Liver (tissue), 8 donors: ENCODE measurements at regions not wholly inside any gene's neighbourhood (a gene's known extent, or its start where the extent isn't known, plus 50 kb on each side); places are given as distances from the start of the nearest gene placed in this dataset.

Source experiments
- DNase-seq: peaks from one replicate; pipeline ENCODE4 v3.0.0-alpha.2; 2017; ENCODE audit warnings: low spot score
- H3K27ac ChIP-seq, 2 donors: one replicate each; pipeline ENCODE4 v1.7.0; 2013; ENCODE audit warnings: inconsistent platforms in 2 of 2, low read length in 2 of 2, control low read depth in 1 of 2, low read depth in 1 of 2, mild to moderate bottlenecking in 1 of 2
- H3K27me3 ChIP-seq, 4 donors: one replicate each; pipeline versions ENCODE4 v1.6.1 to v1.7.0; 2013; ENCODE audit warnings: low read length in 3 of 4, inconsistent platforms in 1 of 4, mild to moderate bottlenecking in 1 of 4, moderate library complexity in 1 of 4; ENCODE audit not compliant: control insufficient read depth in 4 of 4, insufficient read depth in 4 of 4
- H3K36me3 ChIP-seq, 4 donors: one replicate each; pipeline versions ENCODE4 v1.6.1 to v1.7.0; 2013; ENCODE audit warnings: low read length in 3 of 4, mild to moderate bottlenecking in 3 of 4, low read depth in 1 of 4, moderate library complexity in 1 of 4; ENCODE audit not compliant: control insufficient read depth in 4 of 4, insufficient read depth in 3 of 4
- H3K4me1 ChIP-seq, 4 donors: one replicate each; pipeline versions ENCODE4 v1.6.1 to v1.7.0; 2013; ENCODE audit warnings: low read length in 3 of 4, mild to moderate bottlenecking in 3 of 4, moderate library complexity in 1 of 4; ENCODE audit not compliant: control insufficient read depth in 4 of 4, insufficient read depth in 4 of 4
- H3K4me3 ChIP-seq, 3 donors: one replicate each; pipeline versions ENCODE4 v1.6.1 to v1.7.0; 2013; ENCODE audit warnings: low read length in 3 of 3, control low read depth in 1 of 3, low read depth in 1 of 3, mild to moderate bottlenecking in 1 of 3
- H3K9ac ChIP-seq, 2 donors: one replicate each; pipeline ENCODE4 v1.7.0; 2013; ENCODE audit warnings: low read length in 2 of 2, mild to moderate bottlenecking in 2 of 2, moderate library complexity in 2 of 2, control low read depth in 1 of 2, low read depth in 1 of 2
- H3K9me3 ChIP-seq, 4 donors: one replicate each; pipeline versions ENCODE4 v1.6.1 to v1.7.0; 2013; ENCODE audit warnings: low read length in 3 of 4; ENCODE audit not compliant: control insufficient read depth in 4 of 4
- EGR1 ChIP-seq, 2 donors: IDR thresholded peaks; 2 replicates each; pipeline ENCODE4 v1.6.1; 2016 to 2018; ENCODE audit warnings: antibody characterized with exemption in 2 of 2, low read depth in 2 of 2
- FOXA1 ChIP-seq: IDR thresholded peaks from 2 replicates; pipeline ENCODE4 v1.6.1; 2016; ENCODE audit warnings: antibody characterized with exemption
- FOXA2 ChIP-seq: IDR thresholded peaks from 2 replicates; pipeline ENCODE4 v1.6.1; 2016; ENCODE audit warnings: antibody characterized with exemption
- GABPA ChIP-seq, 2 donors: IDR thresholded peaks in 1 of 2; conservative IDR thresholded peaks in 1 of 2; 2 replicates each; pipeline ENCODE4 v1.6.1; 2016; ENCODE audit warnings: antibody characterized with exemption in 2 of 2, mild to moderate bottlenecking in 1 of 2, moderate library complexity in 1 of 2
- HNF4A ChIP-seq, 2 donors: conservative IDR thresholded peaks; 2 replicates each; pipeline ENCODE4 v1.6.1; 2016; ENCODE audit warnings: antibody characterized with exemption in 2 of 2, mild to moderate bottlenecking in 2 of 2
- HNF4G ChIP-seq: IDR thresholded peaks from 2 replicates; pipeline ENCODE4 v1.6.1; 2016; ENCODE audit warnings: antibody characterized with exemption
- JUND ChIP-seq, 2 donors: IDR thresholded peaks; 2 replicates each; pipeline ENCODE4 v1.6.1; 2016; ENCODE audit warnings: antibody characterized with exemption in 2 of 2
- MAX ChIP-seq: IDR thresholded peaks from 2 replicates; pipeline ENCODE4 v1.6.1; 2016; ENCODE audit warnings: antibody characterized with exemption
- NR2F2 ChIP-seq: IDR thresholded peaks from 2 replicates; pipeline ENCODE4 v1.6.1; 2016; ENCODE audit warnings: antibody characterized with exemption
- RAD21 ChIP-seq, 2 donors: IDR thresholded peaks; 2 replicates each; pipeline ENCODE4 v1.6.1; 2016; ENCODE audit warnings: antibody characterized with exemption in 2 of 2, mild to moderate bottlenecking in 2 of 2
- RXRA ChIP-seq, 2 donors: IDR thresholded peaks; 2 replicates each; pipeline ENCODE4 v1.6.1; 2017 to 2018; ENCODE audit warnings: antibody characterized with exemption in 2 of 2, mild to moderate bottlenecking in 1 of 2
- SP1 ChIP-seq: IDR thresholded peaks from 2 replicates; pipeline ENCODE4 v1.6.1; 2018; ENCODE audit warnings: antibody characterized with exemption, mild to moderate bottlenecking
- TAF1 ChIP-seq: conservative IDR thresholded peaks from 2 replicates; pipeline ENCODE4 v1.6.1; 2016; ENCODE audit warnings: antibody characterized with exemption, mild to moderate bottlenecking
- YY1 ChIP-seq: IDR thresholded peaks from 2 replicates; pipeline ENCODE4 v1.6.1; 2016; ENCODE audit warnings: antibody characterized with exemption, mild to moderate bottlenecking
- ZBTB33 ChIP-seq: IDR thresholded peaks from 2 replicates; pipeline ENCODE4 v1.6.1; 2016; ENCODE audit warnings: antibody characterized with exemption
- WGBS: extraction: QIAGEN DNeasy Blood & Tissue Kit; methylation state at CpG from one replicate; pipeline ENCODE4 v1.1.7; 2013; 5-methylcytosine and 5-hydroxymethylcytosine counted together
- TF ChIP-seq, protein P1 (sequence below): IDR thresholded peaks from 2 replicates; pipeline ENCODE4 v1.6.1; 2016; ENCODE audit warnings: antibody characterized with exemption, mild to moderate bottlenecking
- TF ChIP-seq, protein P2 (sequence below): IDR thresholded peaks from 2 replicates; pipeline ENCODE4 v1.6.1; 2016; ENCODE audit warnings: antibody characterized with exemption
- TF ChIP-seq, protein P3 (sequence below): fragments of 150-350 bp; IDR thresholded peaks from 2 replicates; pipeline ENCODE4 v1.5.1; 2017; ENCODE audit warnings: improper control_type of control experiment, low read depth, low read length; ENCODE audit not compliant: missing input control
- donor health status: healthy.
- donor health status: healthy.
- donor health status: healthy.
- donor health status: healthy.
- donor health status: healthy.

- no peak for DNase-seq
- no peaks in the 10 kb centered on the region for H3K9me3 ChIP-seq
- 87% methylated on average over 7 of the region's 7 CpGs for WGBS
- H3K27ac ChIP-seq, result no peak overlapping the region
- peaks cover 6 to 34% (median 27%) of the 10 kb centered on the region in 4 donors for H3K4me1 ChIP-seq
- no peak overlapping the region for H3K4me3 ChIP-seq
- H3K36me3 ChIP-seq, result no peaks in the 10 kb centered on the region
- no peak overlapping the region for H3K9ac ChIP-seq
- no peak for TF ChIP-seq RAD21 (IDR thresholded peaks at IDR 0.05)
- TF ChIP-seq, protein P1, sequence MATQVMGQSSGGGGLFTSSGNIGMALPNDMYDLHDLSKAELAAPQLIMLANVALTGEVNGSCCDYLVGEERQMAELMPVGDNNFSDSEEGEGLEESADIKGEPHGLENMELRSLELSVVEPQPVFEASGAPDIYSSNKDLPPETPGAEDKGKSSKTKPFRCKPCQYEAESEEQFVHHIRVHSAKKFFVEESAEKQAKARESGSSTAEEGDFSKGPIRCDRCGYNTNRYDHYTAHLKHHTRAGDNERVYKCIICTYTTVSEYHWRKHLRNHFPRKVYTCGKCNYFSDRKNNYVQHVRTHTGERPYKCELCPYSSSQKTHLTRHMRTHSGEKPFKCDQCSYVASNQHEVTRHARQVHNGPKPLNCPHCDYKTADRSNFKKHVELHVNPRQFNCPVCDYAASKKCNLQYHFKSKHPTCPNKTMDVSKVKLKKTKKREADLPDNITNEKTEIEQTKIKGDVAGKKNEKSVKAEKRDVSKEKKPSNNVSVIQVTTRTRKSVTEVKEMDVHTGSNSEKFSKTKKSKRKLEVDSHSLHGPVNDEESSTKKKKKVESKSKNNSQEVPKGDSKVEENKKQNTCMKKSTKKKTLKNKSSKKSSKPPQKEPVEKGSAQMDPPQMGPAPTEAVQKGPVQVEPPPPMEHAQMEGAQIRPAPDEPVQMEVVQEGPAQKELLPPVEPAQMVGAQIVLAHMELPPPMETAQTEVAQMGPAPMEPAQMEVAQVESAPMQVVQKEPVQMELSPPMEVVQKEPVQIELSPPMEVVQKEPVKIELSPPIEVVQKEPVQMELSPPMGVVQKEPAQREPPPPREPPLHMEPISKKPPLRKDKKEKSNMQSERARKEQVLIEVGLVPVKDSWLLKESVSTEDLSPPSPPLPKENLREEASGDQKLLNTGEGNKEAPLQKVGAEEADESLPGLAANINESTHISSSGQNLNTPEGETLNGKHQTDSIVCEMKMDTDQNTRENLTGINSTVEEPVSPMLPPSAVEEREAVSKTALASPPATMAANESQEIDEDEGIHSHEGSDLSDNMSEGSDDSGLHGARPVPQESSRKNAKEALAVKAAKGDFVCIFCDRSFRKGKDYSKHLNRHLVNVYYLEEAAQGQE, result no peak
- no peak for TF ChIP-seq HNF4A (conservative IDR thresholded peaks at IDR 0.05)
- TF ChIP-seq SP1, result no peak
- TF ChIP-seq EGR1 (IDR thresholded peaks at IDR 0.05; ENCODE audit: low read depth in 2 of 2), result no peak
- TF ChIP-seq FOXA1, result no peak
- no peak for TF ChIP-seq JUND (IDR thresholded peaks at IDR 0.05)
- no peak for TF ChIP-seq ZBTB33
- TF ChIP-seq, protein P2, sequence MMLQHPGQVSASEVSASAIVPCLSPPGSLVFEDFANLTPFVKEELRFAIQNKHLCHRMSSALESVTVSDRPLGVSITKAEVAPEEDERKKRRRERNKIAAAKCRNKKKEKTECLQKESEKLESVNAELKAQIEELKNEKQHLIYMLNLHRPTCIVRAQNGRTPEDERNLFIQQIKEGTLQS, result no peak
- TF ChIP-seq YY1, result no peak
- no peak for TF ChIP-seq MAX
- no peak for TF ChIP-seq GABPA (IDR thresholded peaks at IDR 0.05 in 1 of 2, conservative IDR thresholded peaks at IDR 0.05 in 1 of 2)
- TF ChIP-seq RXRA (IDR thresholded peaks at IDR 0.05), result no peak
- no peak for TF ChIP-seq HNF4G
- TF ChIP-seq, protein P3, sequence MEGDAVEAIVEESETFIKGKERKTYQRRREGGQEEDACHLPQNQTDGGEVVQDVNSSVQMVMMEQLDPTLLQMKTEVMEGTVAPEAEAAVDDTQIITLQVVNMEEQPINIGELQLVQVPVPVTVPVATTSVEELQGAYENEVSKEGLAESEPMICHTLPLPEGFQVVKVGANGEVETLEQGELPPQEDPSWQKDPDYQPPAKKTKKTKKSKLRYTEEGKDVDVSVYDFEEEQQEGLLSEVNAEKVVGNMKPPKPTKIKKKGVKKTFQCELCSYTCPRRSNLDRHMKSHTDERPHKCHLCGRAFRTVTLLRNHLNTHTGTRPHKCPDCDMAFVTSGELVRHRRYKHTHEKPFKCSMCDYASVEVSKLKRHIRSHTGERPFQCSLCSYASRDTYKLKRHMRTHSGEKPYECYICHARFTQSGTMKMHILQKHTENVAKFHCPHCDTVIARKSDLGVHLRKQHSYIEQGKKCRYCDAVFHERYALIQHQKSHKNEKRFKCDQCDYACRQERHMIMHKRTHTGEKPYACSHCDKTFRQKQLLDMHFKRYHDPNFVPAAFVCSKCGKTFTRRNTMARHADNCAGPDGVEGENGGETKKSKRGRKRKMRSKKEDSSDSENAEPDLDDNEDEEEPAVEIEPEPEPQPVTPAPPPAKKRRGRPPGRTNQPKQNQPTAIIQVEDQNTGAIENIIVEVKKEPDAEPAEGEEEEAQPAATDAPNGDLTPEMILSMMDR, result no peak
- TF ChIP-seq NR2F2, result no peak
- TF ChIP-seq FOXA2, result no peak
- TF ChIP-seq TAF1, result no peak
- no peaks in the 10 kb centered on the region for H3K27me3 ChIP-seq
Measured at GRCh38 chr20:50252701-50253100, 62.1 kb downstream of the CEBPB start.
